ENCODE measurements at regions not wholly inside any gene's neighbourhood (a gene's known extent, or its start where the extent isn't known, plus 50 kb on each side); places are given as distances from the start of the nearest gene placed in this dataset.

DNA sequence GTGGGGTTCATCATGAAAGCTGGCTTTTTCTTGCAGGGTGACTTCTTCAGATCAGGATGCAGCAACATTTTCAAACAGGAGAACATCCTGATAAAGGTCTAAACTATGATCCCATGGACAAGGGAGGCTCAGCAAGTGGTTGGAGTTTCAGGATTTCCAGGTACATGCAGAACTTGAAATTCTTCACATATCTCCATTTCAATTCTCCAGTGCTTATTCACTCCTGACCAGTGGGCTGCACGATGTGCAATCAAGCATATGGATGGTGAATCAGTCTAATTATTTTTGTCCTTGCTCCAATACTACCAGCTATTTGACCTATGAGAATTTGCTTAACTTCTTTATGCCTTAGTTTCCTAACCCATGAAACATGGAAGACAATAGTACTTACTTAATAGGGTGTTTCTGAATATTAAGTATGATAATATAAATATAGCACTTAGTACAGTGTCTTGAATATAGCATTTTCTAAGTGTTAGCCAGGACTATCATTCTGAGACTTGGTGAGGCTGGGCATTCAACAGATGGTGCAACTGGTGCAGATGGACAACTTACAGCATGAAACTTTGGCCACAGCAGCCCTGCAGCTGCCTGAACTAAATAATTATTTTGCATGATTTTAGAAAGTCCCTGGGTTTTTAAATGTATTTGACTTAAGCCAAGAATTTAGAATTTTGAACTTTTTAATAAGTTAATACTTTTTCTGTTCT, 92.4 kb downstream of the HPGD start:
- no peak overlapping the region for H3K4me3 ChIP-seq (ENCODE audit: control insufficient read depth in 1 of 2, extremely low read depth in 1 of 2, low read length in 1 of 2)
- ATAC-seq (replicated peaks in 1 of 4): no peak
- Mint-ChIP-seq H3K9me3 (peaks cover 0 to 4% (median 0%) of the 10 kb centered on the region in 3 donors), H3K36me3 (no peaks in the 10 kb centered on the region), H3K4me1 (no peaks in the 10 kb centered on the region), H3K27me3 (peaks cover 0 to 2% of the 10 kb centered on the region in 2 donors), H3K4me3 (no peak overlapping the region), H3K27ac (no peak overlapping the region)
- WGBS (ENCODE audit: insufficient coverage): no CpG with 5 or more reads among the region's 1 CpG
- peaks cover 0 to 3% of the 10 kb centered on the region in 2 experiments for H3K4me1 ChIP-seq (ENCODE audit: control insufficient read depth in 1 of 2, extremely low read depth in 1 of 2, insufficient read depth in 2 of 2, low read length in 2 of 2)
- H3K27me3 ChIP-seq (replicated peaks in 1 of 2; ENCODE audit: control insufficient read depth in 2 of 2, extremely low read depth in 1 of 2, insufficient read depth in 2 of 2, low read length in 1 of 2): no peaks in the 10 kb centered on the region
- CTCF ChIA-PET: no interaction called here
- POLR2A ChIA-PET: no interaction called here
- no peaks in the 10 kb centered on the region for H3K36me3 ChIP-seq (ENCODE audit: control insufficient read depth in 2 of 2, extremely low read depth in 1 of 2, insufficient read depth in 1 of 2, low read length in 1 of 2)
- H3K9me3 ChIP-seq: no peaks in the 10 kb centered on the region
- DNase-seq: no peak
- H3K27ac ChIP-seq (ENCODE audit: low read length): no peak overlapping the region

DNA sequence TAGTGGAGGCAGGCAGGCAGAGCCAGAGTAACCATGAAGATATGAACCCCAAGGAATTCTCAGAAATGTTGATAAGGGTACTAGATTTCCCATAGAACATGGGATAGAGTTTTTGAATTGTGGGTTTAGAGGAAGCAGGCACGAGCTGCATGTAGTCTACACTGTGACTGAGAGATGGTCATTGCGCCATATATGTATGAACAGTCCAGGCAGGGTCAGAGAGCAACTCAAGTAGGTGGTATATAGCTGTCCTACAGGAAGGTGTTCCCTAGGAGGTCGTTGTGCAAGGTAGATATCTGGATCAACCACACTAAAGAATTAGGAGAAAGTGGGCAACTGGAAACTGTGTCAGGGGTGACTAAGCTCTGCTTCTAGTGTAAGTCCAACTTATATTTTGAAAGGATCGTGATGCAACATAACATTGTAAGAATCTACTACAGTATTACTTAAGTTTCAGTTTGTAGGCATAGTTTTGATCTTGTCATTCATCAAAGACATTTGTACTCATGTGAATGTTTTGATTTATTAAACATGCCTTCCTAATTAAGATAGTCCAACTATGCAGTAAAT, 94.6 kb downstream of the HPGD start:
- no peak overlapping the region for H3K27ac Mint-ChIP-seq
- no peak overlapping the region for H3K4me3 ChIP-seq (ENCODE audit: control insufficient read depth in 1 of 2, extremely low read depth in 1 of 2, low read length in 1 of 2)
- peaks cover 10% of the 10 kb centered on the region in 3 donors for H3K4me1 Mint-ChIP-seq
- DNase-seq (no peak), ATAC-seq (replicated peaks in 1 of 4) (no peak)
- no peak overlapping the region for H3K27ac ChIP-seq (ENCODE audit: low read length)
- no peaks in the 10 kb centered on the region for H3K9me3 Mint-ChIP-seq
- peaks cover 0 to 13% of the 10 kb centered on the region in 2 experiments for H3K4me1 ChIP-seq (ENCODE audit: control insufficient read depth in 1 of 2, extremely low read depth in 1 of 2, insufficient read depth in 2 of 2, low read length in 2 of 2)
- ChIA-PET CTCF (no interaction called here), POLR2A (no interaction called here)
- no peaks in the 10 kb centered on the region for H3K36me3 Mint-ChIP-seq
- peaks cover 0 to 2% of the 10 kb centered on the region in 2 donors for H3K27me3 Mint-ChIP-seq
- H3K4me3 Mint-ChIP-seq: no peak overlapping the region
- H3K27me3 ChIP-seq (replicated peaks in 1 of 2; ENCODE audit: control insufficient read depth in 2 of 2, extremely low read depth in 1 of 2, insufficient read depth in 2 of 2, low read length in 1 of 2): no peaks in the 10 kb centered on the region
- no peaks in the 10 kb centered on the region for H3K9me3 ChIP-seq
- H3K36me3 ChIP-seq (ENCODE audit: control insufficient read depth in 2 of 2, extremely low read depth in 1 of 2, insufficient read depth in 1 of 2, low read length in 1 of 2): no peaks in the 10 kb centered on the region
- 75% methylated on average over 3 of the region's 4 CpGs for WGBS (ENCODE audit: insufficient coverage)

GRCh38 chr4:174425669-174426068, 96.6 kb downstream of the HPGD start:
- H3K4me1 Mint-ChIP-seq: peaks cover 13 to 24% (median 19%) of the 10 kb centered on the region in 3 donors

DNA sequence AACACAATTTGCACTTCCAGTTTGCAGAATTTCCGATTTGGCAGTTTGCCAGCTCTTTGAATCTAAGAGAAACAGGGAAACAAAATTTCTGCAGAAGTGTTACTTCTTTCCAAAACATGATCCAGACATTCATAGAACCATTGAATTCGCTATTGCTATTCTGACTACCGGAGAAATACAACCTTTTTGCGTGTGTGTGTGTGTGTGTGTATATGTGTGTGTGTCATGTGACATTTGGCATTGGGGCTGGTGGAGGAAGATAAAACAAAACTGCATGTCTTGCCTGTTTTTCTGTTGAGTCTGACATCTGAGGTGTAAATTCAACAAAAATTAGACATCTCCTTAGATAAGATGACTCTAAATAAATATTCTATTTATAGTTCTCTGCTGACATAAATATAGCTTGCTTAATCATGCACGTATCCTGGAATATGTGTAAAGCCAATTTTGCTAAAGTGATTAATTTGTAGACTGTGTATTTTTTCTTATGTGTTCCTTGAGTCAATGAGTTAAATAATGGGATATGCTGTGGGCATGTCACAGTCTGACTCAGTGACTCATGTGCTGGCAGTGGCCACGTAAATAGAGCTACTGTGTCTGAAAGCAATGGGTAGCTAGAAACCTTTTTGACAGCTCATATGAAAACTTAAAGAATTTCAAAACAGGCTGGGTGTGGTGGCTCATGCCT, 98.9 kb downstream of the HPGD start:
- no peak overlapping the region for H3K27ac ChIP-seq (ENCODE audit: low read length)
- peaks cover 0 to 44% of the 10 kb centered on the region in 2 experiments for H3K4me1 ChIP-seq (ENCODE audit: control insufficient read depth in 1 of 2, extremely low read depth in 1 of 2, insufficient read depth in 2 of 2, low read length in 2 of 2)
- H3K4me3 ChIP-seq (ENCODE audit: control insufficient read depth in 1 of 2, extremely low read depth in 1 of 2, low read length in 1 of 2): no peak overlapping the region
- H3K9me3 Mint-ChIP-seq: no peaks in the 10 kb centered on the region
- peak overlapping the region in 2 of 3 donors; percentile 8 to 56 for H3K4me3 Mint-ChIP-seq
- no peaks in the 10 kb centered on the region for H3K27me3 ChIP-seq (replicated peaks in 1 of 2; ENCODE audit: control insufficient read depth in 2 of 2, extremely low read depth in 1 of 2, insufficient read depth in 2 of 2, low read length in 1 of 2)
- DNase-seq (peak in 5 of 35 experiments; percentile 1 to 40 (median 4)), ATAC-seq (replicated peaks in 1 of 4) (no peak)
- no peaks in the 10 kb centered on the region for H3K9me3 ChIP-seq
- H3K36me3 Mint-ChIP-seq: no peaks in the 10 kb centered on the region
- no peak overlapping the region for H3K27ac Mint-ChIP-seq
- no peaks in the 10 kb centered on the region for H3K36me3 ChIP-seq (ENCODE audit: control insufficient read depth in 2 of 2, extremely low read depth in 1 of 2, insufficient read depth in 1 of 2, low read length in 1 of 2)
- H3K27me3 Mint-ChIP-seq: peaks cover 0 to 2% of the 10 kb centered on the region in 2 donors
- WGBS (ENCODE audit: insufficient coverage): no CpG with 5 or more reads among the region's 6 CpGs
- POLR2A ChIA-PET: no interaction called here
- peaks cover 21 to 39% (median 31%) of the 10 kb centered on the region in 3 donors for H3K4me1 Mint-ChIP-seq
- CTCF ChIA-PET: no interaction called here

More at GRCh38 chr4:174425669-174426068, 96.6 kb downstream of the HPGD start:
- Histone ChIP-seq H3K27ac (ENCODE audit: low read length) (no peak overlapping the region), H3K9me3 (no peaks in the 10 kb centered on the region), H3K36me3 (ENCODE audit: control insufficient read depth in 2 of 2, extremely low read depth in 1 of 2, insufficient read depth in 1 of 2, low read length in 1 of 2) (no peaks in the 10 kb centered on the region), H3K4me1 (ENCODE audit: control insufficient read depth in 1 of 2, extremely low read depth in 1 of 2, insufficient read depth in 2 of 2, low read length in 2 of 2) (peaks cover 0 to 31% of the 10 kb centered on the region in 2 experiments), H3K4me3 (ENCODE audit: control insufficient read depth in 1 of 2, extremely low read depth in 1 of 2, low read length in 1 of 2) (no peak overlapping the region), H3K27me3 (replicated peaks in 1 of 2; ENCODE audit: control insufficient read depth in 2 of 2, extremely low read depth in 1 of 2, insufficient read depth in 2 of 2, low read length in 1 of 2) (no peaks in the 10 kb centered on the region)
- DNase-seq: no peak
- CTCF ChIA-PET: interaction anchor here in 1 of 2 donors (0.6 kb wide), 1 partner anchor 164 kb away, joined by 3 read pairs; no protein-coding TSS in a partner anchor
- Mint-ChIP-seq H3K4me3 (no peak overlapping the region), H3K36me3 (no peaks in the 10 kb centered on the region), H3K27ac (no peak overlapping the region), H3K27me3 (peaks cover 0 to 2% of the 10 kb centered on the region in 2 donors), H3K9me3 (no peaks in the 10 kb centered on the region)
- POLR2A ChIA-PET: no interaction called here
- no peak for ATAC-seq (replicated peaks in 1 of 4)
- no CpG with 5 or more reads among the region's 1 CpG for WGBS (ENCODE audit: insufficient coverage)

DNA sequence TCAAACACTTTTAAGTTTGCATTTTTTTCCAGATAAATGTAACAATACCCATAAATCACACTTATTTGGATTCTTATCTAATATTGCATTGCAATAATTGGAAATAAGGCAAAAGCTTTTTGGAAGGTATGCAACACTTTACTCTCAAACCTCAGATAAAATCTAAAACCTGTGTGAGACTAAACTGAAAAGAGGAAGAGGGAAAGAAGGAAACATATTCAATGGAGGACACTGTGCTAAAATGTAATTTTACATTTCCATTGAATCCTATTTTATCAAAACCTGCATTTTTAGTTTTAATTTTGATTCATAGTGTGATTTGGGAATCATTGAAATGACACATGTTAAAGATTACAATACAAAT, 99.4 kb downstream of the HPGD start:
- Mint-ChIP-seq H3K27me3 (peaks cover 0 to 2% of the 10 kb centered on the region in 2 donors), H3K4me3 (peak overlapping the region in 1 of 3 donors; percentile 56), H3K9me3 (no peaks in the 10 kb centered on the region), H3K4me1 (peaks cover 21 to 39% (median 31%) of the 10 kb centered on the region in 3 donors), H3K27ac (no peak overlapping the region), H3K36me3 (no peaks in the 10 kb centered on the region)
- DNase-seq: no peak
- Histone ChIP-seq H3K27ac (ENCODE audit: low read length) (no peak overlapping the region), H3K4me3 (ENCODE audit: control insufficient read depth in 1 of 2, extremely low read depth in 1 of 2, low read length in 1 of 2) (no peak overlapping the region), H3K27me3 (replicated peaks in 1 of 2; ENCODE audit: control insufficient read depth in 2 of 2, extremely low read depth in 1 of 2, insufficient read depth in 2 of 2, low read length in 1 of 2) (no peaks in the 10 kb centered on the region), H3K4me1 (ENCODE audit: control insufficient read depth in 1 of 2, extremely low read depth in 1 of 2, insufficient read depth in 2 of 2, low read length in 2 of 2) (peaks cover 0 to 44% of the 10 kb centered on the region in 2 experiments), H3K36me3 (ENCODE audit: control insufficient read depth in 2 of 2, extremely low read depth in 1 of 2, insufficient read depth in 1 of 2, low read length in 1 of 2) (no peaks in the 10 kb centered on the region), H3K9me3 (no peaks in the 10 kb centered on the region)
- POLR2A ChIA-PET: no interaction called here
- CTCF ChIA-PET: no interaction called here
- no peak for ATAC-seq (replicated peaks in 1 of 4)

DNA sequence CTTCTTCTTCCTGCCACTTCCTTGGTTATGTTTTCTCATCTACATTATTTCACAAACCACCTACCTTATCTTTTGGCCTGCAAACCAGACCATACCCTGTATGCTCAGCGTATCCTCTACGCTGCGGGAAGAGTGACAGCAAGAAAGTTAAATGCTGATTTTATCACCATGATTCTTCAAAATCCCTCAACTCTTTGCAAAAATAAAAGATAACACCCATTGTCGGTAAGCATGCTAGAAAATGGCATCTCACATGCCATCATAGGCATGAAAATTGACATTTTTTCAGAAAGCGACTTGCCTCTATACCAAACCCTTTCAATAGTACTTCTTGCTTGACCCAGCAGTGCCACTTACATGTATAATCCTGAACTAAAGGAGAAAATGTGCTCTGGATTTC, 102.0 kb downstream of the HPGD start:
- ChIA-PET POLR2A (no interaction called here), CTCF (no interaction called here)
- H3K4me1 Mint-ChIP-seq: peaks cover 21 to 39% (median 31%) of the 10 kb centered on the region in 3 donors
- no peaks in the 10 kb centered on the region for H3K9me3 Mint-ChIP-seq
- H3K9me3 ChIP-seq: no peaks in the 10 kb centered on the region
- H3K36me3 ChIP-seq (ENCODE audit: control insufficient read depth in 2 of 2, extremely low read depth in 1 of 2, insufficient read depth in 1 of 2, low read length in 1 of 2): no peaks in the 10 kb centered on the region
- H3K4me3 ChIP-seq (ENCODE audit: control insufficient read depth in 1 of 2, extremely low read depth in 1 of 2, low read length in 1 of 2): no peak overlapping the region
- H3K27ac ChIP-seq (ENCODE audit: low read length): no peak overlapping the region
- H3K36me3 Mint-ChIP-seq: no peaks in the 10 kb centered on the region
- peaks cover 0 to 5% of the 10 kb centered on the region in 2 experiments for H3K27me3 ChIP-seq (replicated peaks in 1 of 2; ENCODE audit: control insufficient read depth in 2 of 2, extremely low read depth in 1 of 2, insufficient read depth in 2 of 2, low read length in 1 of 2)
- DNase-seq: no peak
- no peak for ATAC-seq (replicated peaks in 1 of 4)
- H3K4me1 ChIP-seq (ENCODE audit: control insufficient read depth in 1 of 2, extremely low read depth in 1 of 2, insufficient read depth in 2 of 2, low read length in 2 of 2): peaks cover 0 to 44% of the 10 kb centered on the region in 2 experiments
- no peaks in the 10 kb centered on the region for H3K27me3 Mint-ChIP-seq
- H3K4me3 Mint-ChIP-seq: peak overlapping the region in 1 of 3 donors; percentile 47
- 15% methylated on average over 4 of the region's 5 CpGs for WGBS (ENCODE audit: insufficient coverage)
- H3K27ac Mint-ChIP-seq: peak overlapping the region; percentile 16 to 85

Data from T-cell (primary cell).